ENCODE measurements at regions not wholly inside any gene's neighbourhood (a gene's known extent, or its start where the extent isn't known, plus 50 kb on each side); places are given as distances from the start of the nearest gene placed in this dataset.
"Not testable (repeated sequence)": the region's sequence is repeated elsewhere in the genome, so short reads cannot be mapped to it uniquely, and the experiment has no call there.

DNA sequence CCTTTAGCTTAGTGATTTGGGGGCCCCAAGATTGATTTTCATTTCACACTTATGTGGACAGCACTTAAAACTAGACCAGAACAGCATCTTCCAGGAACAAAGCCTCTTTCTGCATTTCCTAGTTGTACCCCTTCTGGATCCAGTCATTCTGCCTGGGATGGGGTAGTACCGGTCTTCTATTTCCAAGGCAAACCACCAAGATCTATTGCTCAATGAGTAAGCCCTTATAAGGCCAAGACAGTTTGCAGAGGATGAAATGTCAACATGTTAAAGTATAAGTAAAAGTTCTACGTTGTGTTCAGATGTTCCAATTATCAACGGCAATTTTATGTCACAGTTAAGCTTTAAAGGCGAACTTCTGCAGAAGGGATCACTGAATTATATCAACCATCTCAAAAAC, 106.9 kb upstream of the ZNF746 start:
- Histone ChIP-seq H3K9me2 (replicated peaks; ENCODE audit: insufficient read depth) (no peaks in the 10 kb centered on the region), H3K27ac (no peak overlapping the region), H3K36me3 (replicated peaks; ENCODE audit: insufficient read depth, low read depth) (no peaks in the 10 kb centered on the region), H3K4me3 (no peak overlapping the region), H3K4me1 (ENCODE audit: insufficient read depth) (no peaks in the 10 kb centered on the region), H3K4me2 (no peak overlapping the region), H3K79me2 (no peaks in the 10 kb centered on the region), H4K20me1 (ENCODE audit: insufficient read depth, poor library complexity, severe bottlenecking) (no peaks in the 10 kb centered on the region), H3K27me3 (no peaks in the 10 kb centered on the region), H2AFZ (no peak overlapping the region), H3K9me3 (ENCODE audit: low read depth) (no peaks in the 10 kb centered on the region)
- TF ChIP-seq EZH2phosphoT487 (IDR thresholded peaks at IDR 0.05; ENCODE audit: low read depth, severe bottlenecking, unreplicated experiment) = no peak
- no peak for DNase-seq (ENCODE audit: low spot score)
- 97% methylated on average over 4 of the region's 4 CpGs for WGBS (ENCODE audit: low lambda C conversion rate, missing lambda C conversion rate)

DNA sequence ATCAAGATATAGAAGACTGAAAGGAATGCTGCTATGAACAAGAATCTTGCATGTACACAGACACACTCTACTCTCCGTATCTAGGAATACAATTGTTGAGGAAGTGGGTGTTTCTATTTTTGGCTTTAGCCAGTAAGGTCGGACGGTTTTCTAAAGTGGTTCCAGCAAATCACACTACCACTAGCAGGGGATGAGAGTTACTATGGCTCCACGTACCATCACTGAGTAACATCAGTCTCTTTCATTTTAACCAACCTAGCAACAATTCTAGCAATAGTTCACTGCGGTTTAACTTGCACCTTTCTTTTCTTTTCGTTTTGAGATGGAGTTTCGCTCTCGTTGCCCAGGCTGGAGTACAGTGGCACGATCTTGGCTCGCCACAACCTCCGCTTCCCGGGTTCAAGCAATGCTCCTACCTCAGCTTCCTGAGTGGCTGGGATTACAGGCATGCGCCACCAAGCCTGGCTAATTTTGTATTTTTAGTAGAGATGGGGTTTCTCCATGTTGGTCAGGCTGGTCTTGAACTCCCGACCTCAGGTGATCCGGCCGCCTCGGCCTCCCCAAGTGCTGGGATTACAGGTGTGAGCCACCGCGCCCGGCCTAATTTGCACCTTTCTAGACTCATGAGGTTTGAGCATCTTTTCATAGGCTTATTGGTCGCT, 103.2 kb upstream of the ZNF746 start:
- not testable (repeated sequence) for H2AFZ ChIP-seq; H3K4me2 ChIP-seq; H4K20me1 ChIP-seq (ENCODE audit: insufficient read depth, poor library complexity, severe bottlenecking); H3K9me2 ChIP-seq (replicated peaks; ENCODE audit: insufficient read depth); H3K27ac ChIP-seq; H3K36me3 ChIP-seq (replicated peaks; ENCODE audit: insufficient read depth, low read depth); H3K79me2 ChIP-seq; H3K27me3 ChIP-seq; H3K4me3 ChIP-seq; DNase-seq (ENCODE audit: low spot score); H3K4me1 ChIP-seq (ENCODE audit: insufficient read depth); H3K9me3 ChIP-seq (ENCODE audit: low read depth)
- 97% methylated on average over 21 of the region's 21 CpGs for whole genome bisulfite sequencing (ENCODE audit: low lambda C conversion rate, missing lambda C conversion rate)

DNA sequence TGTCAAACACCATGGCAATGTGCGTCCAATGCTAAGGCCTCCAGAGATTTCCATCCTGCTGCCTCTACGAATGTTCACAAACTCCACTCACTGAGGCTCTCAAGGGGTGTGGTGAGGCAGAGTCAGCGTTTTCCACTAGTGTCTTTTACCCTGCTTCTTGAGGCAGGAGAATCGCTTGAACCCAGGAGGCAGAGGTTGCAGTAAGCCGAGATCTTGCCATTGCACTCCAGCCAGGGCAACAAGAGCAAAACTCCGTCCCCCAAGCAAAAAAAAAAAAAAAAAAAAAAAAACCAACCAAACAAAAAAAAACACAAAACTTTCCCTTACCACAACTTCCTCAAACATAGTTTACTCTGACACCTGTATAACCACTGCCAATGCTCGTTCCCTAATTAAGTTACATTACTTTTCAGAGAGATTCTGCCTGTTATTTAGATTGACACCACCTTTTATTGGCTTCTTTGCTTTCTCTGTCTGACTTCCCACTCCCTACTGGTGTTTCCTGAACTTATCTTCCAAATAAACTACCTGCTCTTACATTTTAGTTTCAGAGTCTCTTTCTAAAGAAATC, 102.1 kb upstream of the ZNF746 start:
- Histone ChIP-seq H3K4me1 (ENCODE audit: insufficient read depth) (no peaks in the 10 kb centered on the region), H4K20me1 (ENCODE audit: insufficient read depth, poor library complexity, severe bottlenecking) (no peaks in the 10 kb centered on the region), H2AFZ (no peak overlapping the region), H3K79me2 (no peaks in the 10 kb centered on the region), H3K36me3 (replicated peaks; ENCODE audit: insufficient read depth, low read depth) (no peaks in the 10 kb centered on the region), H3K9me3 (ENCODE audit: low read depth) (no peaks in the 10 kb centered on the region), H3K9me2 (replicated peaks; ENCODE audit: insufficient read depth) (no peaks in the 10 kb centered on the region), H3K27ac (no peak overlapping the region), H3K27me3 (no peaks in the 10 kb centered on the region), H3K4me3 (no peak overlapping the region), H3K4me2 (no peak overlapping the region)
- DNase-seq (ENCODE audit: low spot score) = no peak
- TF ChIP-seq, protein P1, sequence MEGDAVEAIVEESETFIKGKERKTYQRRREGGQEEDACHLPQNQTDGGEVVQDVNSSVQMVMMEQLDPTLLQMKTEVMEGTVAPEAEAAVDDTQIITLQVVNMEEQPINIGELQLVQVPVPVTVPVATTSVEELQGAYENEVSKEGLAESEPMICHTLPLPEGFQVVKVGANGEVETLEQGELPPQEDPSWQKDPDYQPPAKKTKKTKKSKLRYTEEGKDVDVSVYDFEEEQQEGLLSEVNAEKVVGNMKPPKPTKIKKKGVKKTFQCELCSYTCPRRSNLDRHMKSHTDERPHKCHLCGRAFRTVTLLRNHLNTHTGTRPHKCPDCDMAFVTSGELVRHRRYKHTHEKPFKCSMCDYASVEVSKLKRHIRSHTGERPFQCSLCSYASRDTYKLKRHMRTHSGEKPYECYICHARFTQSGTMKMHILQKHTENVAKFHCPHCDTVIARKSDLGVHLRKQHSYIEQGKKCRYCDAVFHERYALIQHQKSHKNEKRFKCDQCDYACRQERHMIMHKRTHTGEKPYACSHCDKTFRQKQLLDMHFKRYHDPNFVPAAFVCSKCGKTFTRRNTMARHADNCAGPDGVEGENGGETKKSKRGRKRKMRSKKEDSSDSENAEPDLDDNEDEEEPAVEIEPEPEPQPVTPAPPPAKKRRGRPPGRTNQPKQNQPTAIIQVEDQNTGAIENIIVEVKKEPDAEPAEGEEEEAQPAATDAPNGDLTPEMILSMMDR (IDR thresholded peaks at IDR 0.05; ENCODE audit: poor library complexity) = no peak
- 98% methylated on average over 7 of the region's 7 CpGs for WGBS (ENCODE audit: low lambda C conversion rate, missing lambda C conversion rate)

DNA sequence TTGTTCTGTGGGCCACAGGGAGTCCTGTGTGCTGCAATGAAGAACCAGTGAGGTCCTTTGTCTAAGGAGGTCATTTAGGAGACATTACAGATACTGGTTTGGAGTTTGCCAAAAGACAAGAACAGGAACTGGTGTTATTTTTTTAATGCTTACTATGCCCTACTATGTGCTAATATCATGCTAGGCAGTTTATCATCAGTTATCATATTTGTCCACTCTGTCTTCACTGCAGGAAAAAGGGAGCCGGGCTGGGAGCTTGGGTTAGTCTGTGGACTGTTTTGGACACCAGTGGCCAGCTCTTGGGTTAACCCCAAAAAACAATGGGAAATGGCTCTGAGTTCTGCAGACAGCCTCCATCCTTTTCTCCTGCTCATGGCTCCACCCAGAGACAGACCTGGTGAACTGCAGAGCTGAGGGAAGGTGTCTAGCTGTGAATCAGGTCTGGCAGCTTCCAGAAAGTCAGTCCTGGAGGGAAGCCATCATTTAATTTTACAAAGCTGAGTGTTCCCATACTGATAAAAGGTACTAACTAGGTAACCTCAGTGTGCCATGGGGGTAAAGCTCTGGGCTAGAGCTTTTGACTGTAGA, 101.2 kb upstream of the ZNF746 start:
- Histone ChIP-seq H3K79me2 (no peaks in the 10 kb centered on the region), H3K9me2 (replicated peaks; ENCODE audit: insufficient read depth) (no peaks in the 10 kb centered on the region), H3K4me2 (no peak overlapping the region), H3K27ac (no peak overlapping the region), H3K27me3 (no peaks in the 10 kb centered on the region), H3K9me3 (ENCODE audit: low read depth) (no peaks in the 10 kb centered on the region), H3K36me3 (replicated peaks; ENCODE audit: insufficient read depth, low read depth) (no peaks in the 10 kb centered on the region), H4K20me1 (ENCODE audit: insufficient read depth, poor library complexity, severe bottlenecking) (no peaks in the 10 kb centered on the region), H3K4me3 (no peak overlapping the region), H3K4me1 (ENCODE audit: insufficient read depth) (no peaks in the 10 kb centered on the region), H2AFZ (no peak overlapping the region)
- no peak for TF ChIP-seq EZH2 (IDR thresholded peaks at IDR 0.05; ENCODE audit: borderline replicate concordance)
- TF ChIP-seq EZH2phosphoT487 (IDR thresholded peaks at IDR 0.05; ENCODE audit: low read depth, severe bottlenecking, unreplicated experiment) = no peak
- TF ChIP-seq, protein P1 (IDR thresholded peaks at IDR 0.05; ENCODE audit: poor library complexity) = peak; percentile 44
- 100% methylated on average over 1 of the region's 1 CpG for WGBS (ENCODE audit: low lambda C conversion rate, missing lambda C conversion rate)
- DNase-seq (ENCODE audit: low spot score) = peak; percentile 38

DNA sequence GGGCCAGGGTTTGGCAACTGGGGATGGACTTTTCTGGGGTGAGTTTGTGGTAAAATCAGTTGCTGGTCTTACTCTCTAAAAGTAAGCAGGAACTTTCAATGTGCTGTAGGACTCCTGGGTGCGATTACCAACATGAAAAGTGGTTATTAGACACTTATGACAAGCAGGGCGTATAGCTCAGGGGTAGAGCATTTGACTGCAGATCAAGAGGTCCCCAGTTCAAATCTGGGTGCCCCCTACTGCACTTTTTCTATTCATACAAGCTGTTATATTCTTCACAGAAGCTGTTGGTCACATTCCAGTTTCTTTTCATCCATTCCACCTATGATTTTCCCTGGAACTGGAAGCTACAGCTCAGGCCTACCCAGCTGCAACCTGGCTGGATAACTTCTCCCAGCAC, 100.2 kb upstream of the ZNF746 start:
- not testable (repeated sequence) for H3K4me3 ChIP-seq; H3K4me2 ChIP-seq; H4K20me1 ChIP-seq (ENCODE audit: insufficient read depth, poor library complexity, severe bottlenecking); H3K27me3 ChIP-seq; H3K4me1 ChIP-seq (ENCODE audit: insufficient read depth); H3K9me2 ChIP-seq (replicated peaks; ENCODE audit: insufficient read depth); H3K9me3 ChIP-seq (ENCODE audit: low read depth); H2AFZ ChIP-seq; H3K27ac ChIP-seq; H3K79me2 ChIP-seq; DNase-seq (ENCODE audit: low spot score); H3K36me3 ChIP-seq (replicated peaks; ENCODE audit: insufficient read depth, low read depth)
- 100% methylated on average over 2 of the region's 2 CpGs for WGBS (ENCODE audit: low lambda C conversion rate, missing lambda C conversion rate)
